Neural progenitor cell (in vitro differentiated cells): ENCODE measurements at regions not wholly inside any gene's neighbourhood (a gene's known extent, or its start where the extent isn't known, plus 50 kb on each side); places are given as distances from the start of the nearest gene placed in this dataset.
"Not testable (repeated sequence)": the region's sequence is repeated elsewhere in the genome, so short reads cannot be mapped to it uniquely, and the experiment has no call there.

Source experiments
- CTCF ChIP-seq: fragments of 200-600 bp; sonication (generic); IDR thresholded peaks from 2 replicates; pipeline ENCODE4 v1.5.1; 2017; ENCODE audit warnings: antibody characterized with exemption, mild to moderate bottlenecking
- EZH2phosphoT487 ChIP-seq: fragments of 200-600 bp; sonication (generic); IDR thresholded peaks from 2 replicates; pipeline ENCODE4 v1.6.1; 2017; ENCODE audit warnings: antibody characterized with exemption

GRCh38 chr2:131774955-131775555, 247.4 kb downstream of the CCDC74A start:
- not testable (repeated sequence) for TF ChIP-seq CTCF, EZH2phosphoT487
